Endodermal cell (in vitro differentiated cells): ENCODE measurements at regions not wholly inside any gene's neighbourhood (a gene's known extent, or its start where the extent isn't known, plus 50 kb on each side); places are given as distances from the start of the nearest gene placed in this dataset.

Experiments used
- DNase-seq: peaks from one replicate; pipeline ENCODE4 v3.0.0-alpha.2; 2017
- H3K27ac ChIP-seq: 2 replicates; pipeline ENCODE4 v1.5.1; 2013; ENCODE audit warnings: mild to moderate bottlenecking, low read depth, low read length, moderate library complexity
- H3K27me3 ChIP-seq: 2 replicates; pipeline ENCODE4 v1.6.1; 2013; ENCODE audit warnings: mild to moderate bottlenecking, low read length, moderate library complexity; ENCODE audit not compliant: insufficient read depth, control insufficient read depth, poor library complexity, severe bottlenecking
- H3K36me3 ChIP-seq: 2 replicates; pipeline ENCODE4 v1.7.0; 2013; ENCODE audit warnings: mild to moderate bottlenecking, low read length, moderate library complexity; ENCODE audit not compliant: control insufficient read depth, insufficient read depth
- H3K4me1 ChIP-seq: one replicate; pipeline ENCODE4 v1.7.0; 2013; ENCODE audit warnings: low read length; ENCODE audit not compliant: control insufficient read depth, insufficient read depth
- H3K4me3 ChIP-seq: 2 replicates; pipeline ENCODE4 v1.5.1; 2013; ENCODE audit warnings: mild to moderate bottlenecking, low read length, moderate library complexity
- H3K9ac ChIP-seq: 2 replicates; pipeline ENCODE4 v1.6.1; 2013; ENCODE audit warnings: mild to moderate bottlenecking, low read length, moderate library complexity; ENCODE audit not compliant: poor library complexity, severe bottlenecking; ENCODE audit errors: extremely low read depth
- H3K9me3 ChIP-seq: 2 replicates; pipeline ENCODE4 v1.6.1; 2013; ENCODE audit warnings: mild to moderate bottlenecking, low read length, moderate library complexity; ENCODE audit not compliant: control insufficient read depth
- H3K27ac Mint-ChIP-seq: 2 replicates; pipeline ENCODE4 v1.8.0; 2020; ENCODE audit warnings: mixed read lengths
- H3K27me3 Mint-ChIP-seq: 2 replicates; pipeline ENCODE4 v1.8.0; 2021; ENCODE audit warnings: mild to moderate bottlenecking, mixed read lengths; ENCODE audit not compliant: insufficient read depth
- H3K36me3 Mint-ChIP-seq: 2 replicates; pipeline ENCODE4 v1.8.0; 2020; ENCODE audit warnings: low read depth, mixed read lengths
- H3K4me1 Mint-ChIP-seq: 2 replicates; pipeline ENCODE4 v1.8.0; 2020; ENCODE audit warnings: mixed read lengths
- H3K4me3 Mint-ChIP-seq: 2 replicates; pipeline ENCODE4 v1.8.0; 2020; ENCODE audit warnings: mild to moderate bottlenecking, moderate library complexity, mixed read lengths
- H3K9me3 Mint-ChIP-seq: 2 replicates; pipeline ENCODE4 v1.8.0; 2020; ENCODE audit warnings: mild to moderate bottlenecking, mixed read lengths
- CTCF ChIP-seq: fragments of 200-600 bp; sonication (generic); conservative IDR thresholded peaks from 2 replicates; pipeline ENCODE4 v1.5.0; 2021; ENCODE audit warnings: antibody characterized with exemption, mild to moderate bottlenecking
- WGBS, 2 experiments: methylation state at CpG; one replicate each; pipeline versions ENCODE4 v1.1.5 to v1.1.7; 2013; ENCODE audit warnings: missing lambda C conversion rate in 2 of 2, mixed read lengths in 1 of 2; ENCODE audit not compliant: insufficient coverage in 1 of 2, insufficient read length in 1 of 2; 5-methylcytosine and 5-hydroxymethylcytosine counted together

- H3K27ac Mint-ChIP-seq, result no peak overlapping the region
- H3K4me3 Mint-ChIP-seq, result no peak overlapping the region
Measured at GRCh38 chr4:123106747-123107146, 184.3 kb upstream of the NUDT6 start.

GRCh38 chr4:123107444-123108252 is 185.3 kb upstream of the NUDT6 start:
- no peaks in the 10 kb centered on the region for H3K36me3 ChIP-seq
- H3K9ac ChIP-seq, result no peak overlapping the region
- no peaks in the 10 kb centered on the region for H3K9me3 Mint-ChIP-seq
- H3K27ac ChIP-seq, result no peak overlapping the region
- no peak overlapping the region for H3K27ac Mint-ChIP-seq
- DNase-seq, result no peak
- H3K9me3 ChIP-seq, result no peaks in the 10 kb centered on the region
- no peaks in the 10 kb centered on the region for H3K27me3 ChIP-seq
- no peak overlapping the region for H3K4me3 ChIP-seq
- WGBS, 2 experiments, result 93 to 94% methylated on average over 3 to 16 of the region's 16 CpGs
- H3K4me1 Mint-ChIP-seq, result peaks cover 7% of the 10 kb centered on the region
- no peak overlapping the region for H3K4me3 Mint-ChIP-seq
- no peaks in the 10 kb centered on the region for H3K27me3 Mint-ChIP-seq
- no peak for TF ChIP-seq CTCF
- no peaks in the 10 kb centered on the region for H3K4me1 ChIP-seq
- no peaks in the 10 kb centered on the region for H3K36me3 Mint-ChIP-seq

More at GRCh38 chr4:123106747-123107146, 184.3 kb upstream of the NUDT6 start:
- H3K27me3 Mint-ChIP-seq, result no peaks in the 10 kb centered on the region
- DNase-seq, result no peak
- no peak for TF ChIP-seq CTCF
- WGBS, 2 experiments, result 81 to 95% methylated on average over 6 to 8 of the region's 8 CpGs
- H3K4me3 ChIP-seq, result no peak overlapping the region
- no peaks in the 10 kb centered on the region for H3K4me1 ChIP-seq
- H3K27ac ChIP-seq, result no peak overlapping the region
- no peaks in the 10 kb centered on the region for H3K27me3 ChIP-seq
- no peaks in the 10 kb centered on the region for H3K36me3 Mint-ChIP-seq
- peaks cover 7% of the 10 kb centered on the region for H3K4me1 Mint-ChIP-seq
- H3K9me3 ChIP-seq, result no peaks in the 10 kb centered on the region
- H3K9me3 Mint-ChIP-seq, result no peaks in the 10 kb centered on the region
- H3K9ac ChIP-seq, result no peak overlapping the region
- H3K36me3 ChIP-seq, result no peaks in the 10 kb centered on the region

GRCh38 chr4:123109139-123109538 is 186.7 kb upstream of the NUDT6 start:
- Histone ChIP-seq H3K4me1 (no peaks in the 10 kb centered on the region), H3K27ac (no peak overlapping the region), H3K9ac (no peak overlapping the region), H3K4me3 (no peak overlapping the region), H3K27me3 (no peaks in the 10 kb centered on the region), H3K36me3 (no peaks in the 10 kb centered on the region), H3K9me3 (no peaks in the 10 kb centered on the region)
- Mint-ChIP-seq H3K27me3 (no peaks in the 10 kb centered on the region), H3K36me3 (no peaks in the 10 kb centered on the region), H3K27ac (no peak overlapping the region), H3K4me1 (peaks cover 9% of the 10 kb centered on the region), H3K9me3 (no peaks in the 10 kb centered on the region), H3K4me3 (no peak overlapping the region)
- 100% methylated on average over 1 of the region's 2 CpGs; no CpG with 5 or more reads in 1 of the 2 experiments for WGBS, 2 experiments
- TF ChIP-seq CTCF, result no peak
- no peak for DNase-seq
